NCI-H2107 treated with DMSO at 0.1 percent for 48 hours (cell line): ENCODE measurements at regions not wholly inside any gene's neighbourhood (a gene's known extent, or its start where the extent isn't known, plus 50 kb on each side); places are given as distances from the start of the nearest gene placed in this dataset.

Experiments
- DNase-seq: peaks from one replicate; lab custom pipeline; 2025; ENCODE audit not compliant: unreplicated experiment; lab: John Stamatoyannopoulos, UW

- DNase-seq, result no peak
These were observed 69.9 kb upstream of the C14orf180 start for GRCh38 chr14:104509673-104510072.

DNA sequence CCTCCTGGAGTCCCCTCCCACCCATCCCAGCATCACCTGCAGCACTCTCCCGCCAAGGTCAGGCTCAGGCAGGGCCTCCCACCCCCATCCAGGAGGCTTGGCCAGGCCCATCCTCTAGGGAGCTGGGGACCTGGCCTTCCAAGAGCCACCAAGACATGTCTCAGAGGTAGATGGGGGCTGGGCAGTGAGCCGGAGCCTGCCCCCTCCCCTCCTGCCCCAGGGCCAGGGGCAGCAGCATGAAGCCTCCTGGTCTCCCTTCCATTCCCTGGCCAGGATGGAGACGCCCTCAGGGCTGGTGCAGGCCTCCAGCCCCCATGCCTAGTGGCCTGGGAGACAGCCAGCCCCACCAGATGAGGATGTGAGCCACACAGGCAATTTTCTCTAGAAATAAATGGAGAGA, 69.3 kb upstream of the C14orf180 start:
- DNase-seq, result no peak

- DNase-seq, result no peak
These were observed 68.6 kb upstream of the C14orf180 start for GRCh38 chr14:104510794-104511611.

GRCh38 chr14:104512061-104512460, 67.5 kb upstream of the C14orf180 start:
- DNase-seq, result no peak

DNA sequence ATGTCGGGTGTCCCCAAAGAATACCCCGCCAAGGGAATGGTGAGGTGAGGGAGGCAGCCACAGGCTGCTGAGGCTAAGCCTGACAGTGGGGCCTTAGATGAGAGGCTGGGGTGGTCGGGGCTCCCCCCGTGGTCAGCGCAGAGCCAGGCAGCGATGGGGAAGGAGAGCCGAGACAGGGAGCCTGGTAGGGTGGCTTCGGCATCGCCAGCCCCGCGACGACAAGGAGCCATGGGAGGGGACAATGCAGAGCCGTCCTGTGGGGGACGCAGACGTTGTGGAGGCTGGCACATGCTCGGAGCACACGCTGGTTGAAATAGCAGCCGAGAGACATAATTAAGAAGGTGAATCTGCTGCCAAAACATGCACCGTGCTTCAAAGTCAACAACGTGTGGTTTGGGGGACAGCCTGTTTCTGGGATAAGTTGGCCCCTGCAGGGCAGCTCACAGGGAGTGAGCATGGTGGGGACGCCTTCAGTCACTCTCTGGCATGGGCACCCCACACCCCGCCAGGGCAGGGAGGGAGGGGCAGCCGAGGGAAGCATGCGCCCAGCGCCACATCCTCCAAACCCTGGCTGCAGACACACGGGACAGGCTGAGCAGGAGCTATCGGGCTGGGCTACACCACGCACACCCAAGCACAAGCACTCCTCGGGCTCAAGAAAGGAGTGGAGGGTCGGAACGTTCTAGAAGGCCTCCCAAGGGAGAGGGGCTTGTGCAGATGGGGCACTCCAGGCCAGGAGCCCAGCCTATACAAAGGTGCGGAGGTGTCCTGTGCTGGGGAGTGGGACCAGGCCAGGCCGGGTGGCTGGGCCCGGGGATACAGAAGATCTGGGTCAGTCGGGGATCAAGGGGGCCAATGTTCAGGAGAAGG, 66.6 kb upstream of the C14orf180 start:
- no peak for DNase-seq

DNA sequence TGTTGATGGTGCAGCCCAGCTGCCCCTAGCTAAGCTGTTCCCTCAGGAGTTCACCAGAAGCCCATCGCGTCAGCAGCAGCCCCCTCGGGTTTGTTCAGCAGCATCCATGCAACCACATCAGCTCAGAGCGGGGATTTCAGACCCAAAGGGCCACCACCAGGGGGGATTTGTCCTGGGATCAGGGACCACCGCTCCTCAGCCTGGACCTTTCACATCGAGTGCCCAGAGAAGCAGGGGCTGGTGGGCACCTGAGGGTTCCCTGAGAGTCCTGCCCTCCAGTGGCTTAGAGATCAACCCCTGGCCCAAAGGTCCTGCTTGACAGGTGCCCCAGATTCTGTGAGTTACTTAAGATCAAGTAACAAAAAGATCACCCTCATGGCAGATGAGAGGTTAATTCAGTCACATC, 65.9 kb upstream of the C14orf180 start:
- no peak for DNase-seq

GRCh38 chr14:104514156-104514848, 65.3 kb upstream of the C14orf180 start:
- DNase-seq, result no peak

DNA sequence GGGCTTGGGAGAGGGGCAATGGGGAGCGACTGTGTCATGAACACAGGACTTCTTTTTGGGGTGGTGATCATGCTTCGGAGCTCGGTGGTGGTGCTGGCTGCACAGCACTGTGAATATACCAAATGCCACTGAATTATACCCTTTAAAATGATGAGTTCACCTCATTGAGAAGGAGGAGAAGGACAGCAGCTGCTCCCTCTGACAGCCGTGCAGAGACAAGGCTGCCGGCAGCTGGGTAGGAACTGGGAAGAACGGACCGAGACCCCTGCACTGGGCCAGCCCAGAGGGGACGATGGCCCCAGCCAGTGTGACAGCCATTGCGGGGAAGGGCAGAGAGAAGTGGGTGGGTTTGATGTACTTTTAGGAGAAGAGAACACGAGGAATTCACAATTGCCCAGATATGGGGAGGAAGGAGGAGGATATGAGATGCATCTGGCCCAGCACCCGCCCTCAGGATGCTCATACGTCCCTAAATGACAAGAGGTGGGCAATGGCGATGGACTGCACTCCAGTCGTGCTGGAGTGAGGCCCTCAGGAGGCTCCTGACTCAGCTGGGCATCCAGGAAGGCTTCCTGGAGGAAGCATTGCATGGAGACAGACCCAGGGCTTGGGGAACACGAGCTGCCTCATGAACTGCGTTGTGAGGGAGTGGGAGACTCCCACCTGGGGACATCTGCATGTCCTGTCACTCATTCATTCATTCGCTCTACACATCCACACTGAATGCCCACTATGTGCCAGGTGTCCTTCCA, 64.3 kb upstream of the C14orf180 start:
- DNase-seq, result no peak

- no peak for DNase-seq
These were observed 63.5 kb upstream of the C14orf180 start for GRCh38 chr14:104515811-104516780.

GRCh38 chr14:104516906-104517305, 62.7 kb upstream of the C14orf180 start:
- DNase-seq, result no peak

GRCh38 chr14:104517426-104517825, 62.1 kb upstream of the C14orf180 start:
- DNase-seq, result no peak

- no peak for DNase-seq
These were observed 61.7 kb upstream of the C14orf180 start for GRCh38 chr14:104517867-104518266.

DNA sequence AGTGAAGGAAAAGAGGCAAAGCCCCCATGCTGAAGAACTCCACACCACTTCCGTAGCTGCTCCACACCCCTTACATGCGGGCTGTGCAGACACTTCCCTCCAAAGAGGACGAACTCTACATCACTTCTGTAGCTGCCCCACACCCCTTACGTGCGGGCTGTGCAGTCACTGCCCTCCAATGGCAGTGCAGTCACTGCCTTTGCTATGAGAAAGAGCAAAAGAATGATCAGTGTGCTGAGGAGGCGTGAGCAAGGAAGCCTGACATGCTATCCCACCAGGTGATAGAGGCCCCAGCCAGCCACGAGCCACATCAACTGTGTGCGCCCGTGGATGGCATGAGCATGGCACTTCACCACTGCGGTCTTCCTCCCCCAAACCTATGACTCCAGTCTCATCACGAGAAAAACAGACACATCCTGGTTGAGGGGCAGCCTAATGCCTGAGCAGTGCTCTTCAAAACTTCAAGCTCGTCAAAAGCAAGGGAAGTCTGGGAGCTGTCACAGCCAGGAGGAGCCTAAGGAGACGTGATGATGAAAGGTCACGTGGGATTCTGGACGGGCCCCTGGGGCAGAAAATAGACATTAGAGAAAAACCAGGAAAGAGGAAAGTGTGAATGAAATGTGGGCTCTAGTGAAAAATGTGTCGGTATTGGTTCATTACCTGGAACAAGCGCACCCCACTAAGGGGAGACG, 60.8 kb upstream of the C14orf180 start:
- no peak for DNase-seq

- no peak for DNase-seq
These were observed 59.8 kb upstream of the C14orf180 start for GRCh38 chr14:104519721-104520120.

- DNase-seq, result no peak
These were observed 58.7 kb upstream of the C14orf180 start for GRCh38 chr14:104520620-104521410.

GRCh38 chr14:104521816-104522745, 57.5 kb upstream of the C14orf180 start:
- no peak for DNase-seq

DNA sequence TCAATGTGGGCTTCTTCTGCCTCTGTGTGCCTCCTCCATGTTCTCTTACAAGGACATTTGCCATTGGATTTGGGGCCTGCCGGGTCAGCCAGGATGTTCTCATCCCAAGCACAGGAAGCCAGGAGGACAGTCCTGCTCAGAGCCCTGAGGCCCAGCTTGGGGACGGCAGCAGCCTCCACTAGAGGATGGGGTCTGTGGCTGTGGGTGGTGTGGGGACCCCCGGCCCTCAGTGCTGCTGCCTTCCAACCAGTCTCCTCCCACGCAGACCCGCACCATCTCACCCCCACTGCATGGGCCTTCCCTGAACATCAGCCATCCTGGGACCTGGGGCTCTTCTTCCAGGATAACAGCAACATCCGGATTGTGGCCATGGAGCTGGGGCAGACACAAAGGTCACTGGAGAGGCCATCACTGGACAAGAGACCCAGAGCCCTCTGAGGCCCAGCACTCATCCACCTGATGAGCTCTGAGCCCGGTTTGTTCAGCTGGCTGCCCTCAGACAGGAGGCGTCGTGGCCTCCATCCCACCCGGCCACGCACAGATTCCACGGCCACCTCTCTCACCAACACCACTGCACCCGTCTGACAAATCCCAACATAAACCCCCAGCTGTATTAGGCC, 56.5 kb upstream of the C14orf180 start:
- no peak for DNase-seq
